H1 (cell line): ENCODE measurements at regions not wholly inside any gene's neighbourhood (a gene's known extent, or its start where the extent isn't known, plus 50 kb on each side); places are given as distances from the start of the nearest gene placed in this dataset.

ENCODE experiments used
- CTCF ChIA-PET: fragments of 300-600 bp; sonication (Branson Sonifier 250); formaldehyde crosslinking; loops from one replicate; lab custom pipeline; 2021; ENCODE audit not compliant: partially characterized antibody; lab: Charles Lee
- POLR2A ChIA-PET: fragments of 300-600 bp; sonication (Branson Sonifier 250); formaldehyde crosslinking; loops from one replicate; lab custom pipeline; 2021; ENCODE audit warnings: inconsistent platforms; ENCODE audit not compliant: partially characterized antibody; lab: Charles Lee
- DNase-seq, 2 experiments: peaks; one replicate each; pipeline versions ENCODE4 v3.0.0 to v3.0.0-alpha.2; 2010 to 2022; ENCODE audit warnings: low spot score in 2 of 2, low read depth in 1 of 2, mixed read lengths in 1 of 2
- FAIRE-seq: peaks from 2 replicates; lab custom pipeline; 2011; peaks lifted over from hg19 to GRCh38; lab: Jason Lieb, UNC
- H2AFZ ChIP-seq: 2 replicates; pipeline ENCODE4 v1.8.1; 2012; ENCODE audit warnings: low read length, inconsistent platforms
- H2AK5ac ChIP-seq: 2 replicates; pipeline ENCODE4 v1.6.1; 2013; ENCODE audit warnings: low read depth, low read length
- H2BK120ac ChIP-seq: replicated peaks from 2 replicates; pipeline ENCODE3; 2013; ENCODE audit warnings: low read depth, low read length, inconsistent platforms
- H2BK12ac ChIP-seq: 2 replicates; pipeline ENCODE4 v1.6.1; 2013; ENCODE audit warnings: low read depth, low read length
- H2BK15ac ChIP-seq: 2 replicates; pipeline ENCODE4 v1.6.1; 2013; ENCODE audit warnings: low read length
- H2BK20ac ChIP-seq: 2 replicates; pipeline ENCODE4 v1.6.1; 2013; ENCODE audit warnings: low read length
- H2BK5ac ChIP-seq: 2 replicates; pipeline ENCODE4 v1.6.1; 2013; ENCODE audit warnings: low read depth, low read length
- H3K14ac ChIP-seq: 2 replicates; pipeline ENCODE4 v1.6.1; 2013; ENCODE audit warnings: inconsistent platforms; ENCODE audit not compliant: insufficient read length
- H3K18ac ChIP-seq: 2 replicates; pipeline ENCODE4 v1.6.1; 2013; ENCODE audit warnings: low read length; ENCODE audit errors: extremely low read depth
- H3K23ac ChIP-seq: 2 replicates; pipeline ENCODE4 v1.6.1; 2013; ENCODE audit warnings: inconsistent platforms; ENCODE audit not compliant: insufficient read length
- H3K23me2 ChIP-seq: 2 replicates; pipeline ENCODE4 v1.6.1; 2013; ENCODE audit warnings: low read depth, low read length
- H3K27ac ChIP-seq: 2 replicates; pipeline ENCODE4 v1.6.1; 2011; ENCODE audit warnings: low read depth, low read length, inconsistent platforms
- H3K27me3 ChIP-seq, 4 experiments: replicated peaks in 1 of 4; 1 replicate in 1 of 4; 2 replicates in 3 of 4; pipeline versions ENCODE4 v1.6.1 to v1.8.1; 2011 to 2013; ENCODE audit warnings: low read length in 3 of 4, mild to moderate bottlenecking in 3 of 4, inconsistent platforms in 2 of 4, mixed read lengths in 2 of 4, moderate library complexity in 1 of 4; ENCODE audit not compliant: control insufficient read depth in 3 of 4, insufficient read depth in 3 of 4; ENCODE audit errors: extremely low read depth in 1 of 4
- H3K36me3 ChIP-seq, 4 experiments: 2 replicates each; pipeline versions ENCODE4 v1.6.1 to v1.8.1; 2011 to 2013; ENCODE audit warnings: mild to moderate bottlenecking in 4 of 4, low read length in 3 of 4, moderate library complexity in 2 of 4, control low read depth in 1 of 4, inconsistent platforms in 1 of 4; ENCODE audit not compliant: insufficient read depth in 4 of 4, control insufficient read depth in 2 of 4
- H3K4ac ChIP-seq: replicated peaks from 2 replicates; pipeline ENCODE3; 2013; ENCODE audit warnings: low read length, low read depth, mixed read lengths, inconsistent platforms; ENCODE audit not compliant: insufficient read length
- H3K4me1 ChIP-seq, 4 experiments: replicated peaks in 1 of 4; 1 replicate in 1 of 4; 2 replicates in 3 of 4; pipeline versions ENCODE4 v1.6.1 to v1.8.1; 2011 to 2013; ENCODE audit warnings: low read length in 3 of 4, inconsistent platforms in 2 of 4, mixed read lengths in 1 of 4; ENCODE audit not compliant: insufficient read depth in 4 of 4, control insufficient read depth in 3 of 4
- H3K4me2 ChIP-seq, 2 experiments: 2 replicates each; pipeline versions ENCODE4 v1.6.1 to v1.8.1; 2011 to 2013; ENCODE audit warnings: low read depth in 2 of 2, low read length in 2 of 2, control low read depth in 1 of 2, inconsistent platforms in 1 of 2, mild to moderate bottlenecking in 1 of 2; ENCODE audit not compliant: insufficient read depth in 1 of 2
- H3K4me3 ChIP-seq, 4 experiments: fragments of 200-600, 300-600 bp in 1 of 4; sonication (generic), shearing (Covaris generic), sonication (Bioruptor Twin) in 1 of 4; 2 replicates each; pipeline versions ENCODE4 v1.5.1 to v1.8.1; 2011 to 2016; ENCODE audit warnings: low read length in 4 of 4, low read depth in 3 of 4, control low read depth in 2 of 4, inconsistent platforms in 2 of 4, mild to moderate bottlenecking in 2 of 4, mixed read lengths in 1 of 4, moderate library complexity in 1 of 4; ENCODE audit not compliant: insufficient read depth in 2 of 4; ENCODE audit errors: extremely low read depth in 1 of 4
- H3K56ac ChIP-seq: replicated peaks from 2 replicates; pipeline ENCODE3; 2013; ENCODE audit warnings: low read depth, mild to moderate bottlenecking, mixed read lengths, low read length, inconsistent platforms; ENCODE audit not compliant: insufficient read length
- H3K79me1 ChIP-seq: 2 replicates; pipeline ENCODE4 v1.6.1; 2013; ENCODE audit warnings: low read depth, low read length, control low read depth
- H3K79me2 ChIP-seq, 2 experiments: 2 replicates each; pipeline versions ENCODE4 v1.6.1 to v1.8.1; 2012 to 2013; ENCODE audit warnings: low read length in 2 of 2, mild to moderate bottlenecking in 2 of 2, inconsistent platforms in 1 of 2; ENCODE audit not compliant: insufficient read depth in 2 of 2, control insufficient read depth in 1 of 2
- H3K9ac ChIP-seq, 4 experiments: replicated peaks in 1 of 4; 1 replicate in 1 of 4; 2 replicates in 3 of 4; pipeline versions ENCODE4 v1.6.1 to v1.8.1; 2011 to 2013; ENCODE audit warnings: low read depth in 3 of 4, low read length in 3 of 4, control low read depth in 2 of 4, mild to moderate bottlenecking in 2 of 4, moderate library complexity in 2 of 4, inconsistent platforms in 1 of 4; ENCODE audit errors: extremely low read depth in 1 of 4
- H3K9me3 ChIP-seq, 2 experiments: 2 replicates each; pipeline versions ENCODE4 v1.6.1 to v1.8.1; 2012 to 2013; ENCODE audit warnings: mild to moderate bottlenecking in 2 of 2, moderate library complexity in 2 of 2, control low read depth in 1 of 2, inconsistent platforms in 1 of 2, low read depth in 1 of 2, low read length in 1 of 2, mixed read lengths in 1 of 2; ENCODE audit not compliant: insufficient read depth in 2 of 2
- H4K20me1 ChIP-seq, 2 experiments: replicated peaks in 1 of 2; 2 replicates each; pipeline versions ENCODE3 to v1.8.1; 2011 to 2013; ENCODE audit warnings: inconsistent platforms in 2 of 2, low read length in 2 of 2, mild to moderate bottlenecking in 1 of 2; ENCODE audit not compliant: insufficient read depth in 2 of 2, control insufficient read depth in 1 of 2
- H4K5ac ChIP-seq: 2 replicates; pipeline ENCODE4 v1.6.1; 2013; ENCODE audit warnings: low read length, low read depth, mixed read lengths, inconsistent platforms; ENCODE audit not compliant: insufficient read length
- H4K8ac ChIP-seq: 2 replicates; pipeline ENCODE4 v1.8.0; 2013; ENCODE audit warnings: mild to moderate bottlenecking, moderate library complexity, low read length, inconsistent platforms; ENCODE audit not compliant: insufficient read depth; ENCODE audit errors: extremely low read depth
- H4K91ac ChIP-seq: replicated peaks from 2 replicates; pipeline ENCODE3; 2013; ENCODE audit warnings: low read length, mixed read lengths, inconsistent platforms; ENCODE audit not compliant: insufficient read length
- RAD21 ChIP-seq, 2 experiments: IDR thresholded peaks in 1 of 2; conservative IDR thresholded peaks in 1 of 2; 2 replicates each; pipeline ENCODE4 v1.6.1; 2011; ENCODE audit warnings: low read depth in 2 of 2, low read length in 2 of 2, improper control_type of control experiment in 1 of 2, inconsistent platforms in 1 of 2, mild to moderate bottlenecking in 1 of 2, moderate library complexity in 1 of 2
- SRF ChIP-seq: IDR thresholded peaks from 2 replicates; pipeline ENCODE4 v1.6.1; 2011; ENCODE audit warnings: mild to moderate bottlenecking, low read depth, low read length, moderate library complexity
- SUZ12 ChIP-seq: fragments of 200-600 bp; sonication (generic); IDR thresholded peaks from 2 replicates; pipeline ENCODE4 v1.6.1; 2012; ENCODE audit warnings: mild to moderate bottlenecking, inconsistent platforms, low read length, moderate library complexity, mixed read lengths
- WGBS, 2 experiments: shearing (Covaris generic) in 1 of 2; methylation state at CpG; one replicate each; pipeline versions ENCODE4 v1.1.6 to v1.1.7; 2013 to 2015; ENCODE audit warnings: low lambda C conversion rate in 2 of 2, mixed read lengths in 2 of 2, inconsistent platforms in 1 of 2, low coverage in 1 of 2, missing lambda C conversion rate in 1 of 2; ENCODE audit not compliant: insufficient replicate concordance in 2 of 2, insufficient coverage in 1 of 2, insufficient read length in 1 of 2; ENCODE audit errors: extremely low coverage in 1 of 2, missing lambda C conversion rate in 1 of 2; 5-methylcytosine and 5-hydroxymethylcytosine counted together

- no peak overlapping the region for H2BK5ac ChIP-seq
- no peak overlapping the region for H3K4me2 ChIP-seq
- H3K4me1 ChIP-seq, result no peaks in the 10 kb centered on the region; a peak in 1 of 7 replicates
- WGBS, 2 experiments, result 92% methylated on average over 16 of the region's 16 CpGs; no CpG with 5 or more reads in 1 of the 2 experiments
- H2AFZ ChIP-seq, result peak overlapping the region; percentile 48; the same call in 1 of the 2 replicates
- DNase-seq (no peak), FAIRE-seq (no peak)
- no peaks in the 10 kb centered on the region for H3K23me2 ChIP-seq
- H3K79me1 ChIP-seq, result no peaks in the 10 kb centered on the region
- no peak overlapping the region for H3K4ac ChIP-seq
- H3K27ac ChIP-seq, result no peak overlapping the region
- H4K91ac ChIP-seq, result no peak overlapping the region
- H3K18ac ChIP-seq, result no peak overlapping the region
- H2BK20ac ChIP-seq, result no peak overlapping the region
- H3K14ac ChIP-seq, result no peak overlapping the region
- H3K9ac ChIP-seq, result no peak overlapping the region
- no peaks in the 10 kb centered on the region; a peak in 1 of 7 replicates for H3K27me3 ChIP-seq
- H2AK5ac ChIP-seq, result no peak overlapping the region
- H3K36me3 ChIP-seq, result no peaks in the 10 kb centered on the region
- H3K79me2 ChIP-seq, result no peaks in the 10 kb centered on the region
- CTCF ChIA-PET, result interaction anchor here (0.6 to 1.0 kb wide), 3 partner anchors 14 to 61 kb away, joined by 3 to 4 read pairs (median 4); no protein-coding TSS in a partner anchor
- H3K23ac ChIP-seq, result no peak overlapping the region
- POLR2A ChIA-PET, result no interaction called here
- no peak overlapping the region for H3K4me3 ChIP-seq
- H4K8ac ChIP-seq, result no peak overlapping the region
- no peak for TF ChIP-seq RAD21 (IDR thresholded peaks at IDR 0.05 in 1 of 2, conservative IDR thresholded peaks at IDR 0.05 in 1 of 2; ENCODE audit: low read depth in 2 of 2, low read length in 2 of 2)
- no peak for TF ChIP-seq SUZ12
- no peak for TF ChIP-seq SRF
- 0 out of 2 replicates have a peak overlapping the region, but pooled peaks have one; percentile 32 for H2BK15ac ChIP-seq
- no peak overlapping the region for H4K5ac ChIP-seq
- no peak overlapping the region for H2BK120ac ChIP-seq
- H4K20me1 ChIP-seq, result no peaks in the 10 kb centered on the region
- peaks cover 3 to 10% of the 10 kb centered on the region in 2 experiments; a peak in 2 of 4 replicates for H3K9me3 ChIP-seq
- no peak overlapping the region for H3K56ac ChIP-seq
- H2BK12ac ChIP-seq, result peak overlapping the region; percentile 7; the same call in 1 of the 2 replicates
These were observed 60.1 kb upstream of the MED9 start for GRCh38 chr17:17416400-17417360.
